Fibroblast of skin of left quadriceps (primary cell): ENCODE measurements at regions not wholly inside any gene's neighbourhood (a gene's known extent, or its start where the extent isn't known, plus 50 kb on each side); places are given as distances from the start of the nearest gene placed in this dataset.
"Not testable (repeated sequence)": the region's sequence is repeated elsewhere in the genome, so short reads cannot be mapped to it uniquely, and the experiment has no call there.

Experiments used
- DNase-seq, 2 experiments: peaks; one replicate each; pipeline ENCODE4 v3.0.0-alpha.2; 2013; ENCODE audit warnings: low read depth in 2 of 2

GRCh38 chr4:162475246-162475645, 311.4 kb upstream of the FSTL5 start:
- DNase-seq: no peak

- no peak for DNase-seq
These were observed 306.2 kb upstream of the FSTL5 start for GRCh38 chr4:162469977-162470376.

DNA sequence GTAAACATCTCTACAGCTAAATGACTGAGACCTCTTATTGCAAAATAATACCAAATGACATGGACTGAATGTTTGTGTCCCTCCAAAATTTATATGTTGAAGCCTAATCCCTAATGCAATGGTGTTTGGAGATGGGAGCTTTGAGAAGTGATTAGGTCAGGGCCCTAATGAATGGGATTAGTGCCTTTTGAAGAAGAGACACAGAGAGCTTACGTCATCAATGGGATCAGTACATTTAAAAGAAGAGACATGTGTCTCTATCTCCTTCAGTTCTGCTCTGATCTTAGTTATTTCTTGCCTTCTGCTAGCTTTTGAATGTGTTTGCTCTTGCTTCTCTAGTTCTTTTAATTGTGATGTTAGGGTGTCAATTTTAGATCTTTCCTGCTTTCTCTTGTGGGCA, 301.6 kb upstream of the FSTL5 start:
- DNase-seq: not testable (repeated sequence)

GRCh38 chr4:162461952-162462351, 298.2 kb upstream of the FSTL5 start:
- DNase-seq: peak in 1 of 2 experiments; percentile 3

- no peak for DNase-seq
These were observed 294.3 kb upstream of the FSTL5 start for GRCh38 chr4:162458051-162458450.

DNA sequence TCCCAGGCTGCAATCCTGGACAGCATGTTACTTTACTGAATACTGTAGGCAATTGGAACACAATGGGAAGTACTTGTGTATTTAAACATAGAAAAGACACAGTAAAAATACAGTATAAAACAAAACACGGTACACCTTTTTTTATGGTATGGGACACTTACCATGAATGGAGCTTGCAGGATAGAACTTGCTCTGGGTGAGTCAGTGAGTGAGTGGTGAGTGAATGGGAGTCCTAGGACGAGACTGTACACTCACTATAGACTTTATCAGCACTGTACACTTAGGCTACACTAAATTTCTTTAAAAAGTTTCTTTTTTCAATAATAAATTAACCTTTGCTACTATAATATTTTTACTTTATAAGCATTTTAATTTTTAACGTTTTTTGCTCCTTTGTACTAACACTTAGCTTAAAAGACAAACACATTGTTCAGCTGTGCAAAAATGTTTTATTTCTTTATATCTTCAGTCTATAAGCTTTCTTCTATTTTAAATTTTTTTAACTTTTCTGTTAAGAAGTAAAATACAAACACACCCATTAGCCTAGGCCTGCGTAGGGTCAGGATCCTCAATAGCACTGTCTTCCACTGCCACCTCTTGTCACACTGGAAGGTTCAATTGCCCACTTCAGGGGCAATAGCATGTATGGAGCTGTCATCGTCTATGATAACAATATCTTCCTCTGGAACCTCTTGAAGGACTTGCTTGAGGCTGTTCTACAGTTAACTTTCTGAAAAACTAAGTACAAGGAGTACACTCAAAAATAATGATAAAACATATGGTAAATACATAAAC, 293.5 kb upstream of the FSTL5 start:
- no peak for DNase-seq

GRCh38 chr4:162456106-162456505, 292.3 kb upstream of the FSTL5 start:
- no peak for DNase-seq

DNA sequence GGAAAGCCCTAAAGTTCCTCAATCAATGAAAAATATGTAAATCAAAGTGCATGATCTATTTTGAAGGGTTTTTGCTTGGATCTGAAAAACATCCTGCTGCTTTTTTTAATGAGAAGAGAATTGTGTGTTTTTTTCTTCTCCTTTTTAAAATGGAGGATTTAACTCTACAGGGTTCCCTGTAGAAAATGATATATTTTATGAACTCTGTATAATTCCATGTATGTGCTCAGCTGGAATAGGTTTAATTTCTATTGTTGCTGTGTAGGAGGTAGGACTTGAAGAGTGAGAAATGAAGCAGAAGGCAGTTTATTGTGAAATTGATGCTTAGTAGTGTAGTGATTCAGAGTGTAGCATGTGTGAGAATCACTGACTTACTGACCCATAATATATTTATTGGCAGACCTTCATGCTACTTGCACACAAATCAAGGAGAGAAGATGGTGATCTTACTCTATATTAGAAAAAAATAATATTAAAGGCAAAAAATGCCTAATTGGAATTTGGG, 286.8 kb upstream of the FSTL5 start:
- no peak for DNase-seq

- no peak for DNase-seq
These were observed 279.7 kb upstream of the FSTL5 start for GRCh38 chr4:162443510-162443909.

DNA sequence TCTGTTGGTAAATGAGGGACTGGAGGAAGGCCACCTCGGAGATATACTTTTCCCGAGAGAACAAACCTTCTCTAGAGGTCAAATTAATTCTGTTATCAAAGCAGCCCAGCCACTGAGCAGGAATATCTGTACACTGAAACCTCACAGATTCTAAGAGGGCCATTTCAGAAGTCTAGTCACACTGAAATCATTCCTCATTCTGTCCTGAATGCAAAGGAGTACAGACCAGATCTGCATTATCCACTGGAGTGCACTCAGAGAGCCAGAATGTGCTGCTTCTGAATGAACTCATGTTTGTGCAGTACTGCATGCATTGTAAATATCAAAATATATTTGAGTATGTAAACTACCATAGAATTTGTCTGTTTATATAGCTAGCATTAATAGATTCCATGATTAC, 278.3 kb upstream of the FSTL5 start:
- no peak for DNase-seq

GRCh38 chr4:162422312-162422711, 258.5 kb upstream of the FSTL5 start:
- DNase-seq: no peak

DNA sequence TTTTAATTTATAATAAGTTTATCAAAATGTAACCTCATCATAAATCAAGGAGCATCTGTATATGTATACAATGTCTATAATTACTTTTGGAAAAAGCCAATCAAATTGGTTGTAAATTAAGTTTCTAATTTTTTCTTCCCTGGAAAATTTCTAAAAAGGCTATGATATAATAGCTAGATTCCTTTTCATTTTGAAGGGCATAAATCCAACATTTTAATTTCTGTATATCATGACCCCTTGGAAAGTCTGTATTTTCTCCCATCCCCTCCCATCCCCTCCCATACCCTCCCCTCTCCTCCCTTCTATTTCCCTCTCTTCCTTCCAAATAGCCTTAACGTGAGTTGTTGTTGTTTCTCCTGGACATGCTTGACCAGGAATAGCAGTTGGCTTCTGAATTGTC, 247.1 kb upstream of the FSTL5 start:
- DNase-seq: no peak

DNA sequence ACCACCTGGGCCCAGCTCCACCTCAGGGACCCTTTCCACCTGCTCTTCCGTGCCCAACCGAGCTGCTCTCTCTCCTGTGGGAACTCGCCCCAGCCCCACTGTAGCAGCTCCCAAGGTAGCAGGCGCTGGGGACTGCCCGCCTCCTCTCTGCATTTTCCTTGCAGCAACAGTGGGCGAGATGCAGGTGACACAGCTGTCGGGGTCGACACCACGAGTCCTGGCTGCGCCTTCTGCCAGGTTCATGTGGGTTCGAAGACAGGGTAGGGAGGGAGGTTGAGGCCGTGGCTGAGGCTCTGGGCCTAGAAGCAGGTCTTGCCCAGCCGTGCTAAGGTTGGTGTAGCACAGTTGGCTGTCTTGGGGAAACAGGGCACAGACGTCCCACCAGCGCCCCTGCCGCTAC, 245.2 kb upstream of the FSTL5 start:
- DNase-seq: no peak

DNA sequence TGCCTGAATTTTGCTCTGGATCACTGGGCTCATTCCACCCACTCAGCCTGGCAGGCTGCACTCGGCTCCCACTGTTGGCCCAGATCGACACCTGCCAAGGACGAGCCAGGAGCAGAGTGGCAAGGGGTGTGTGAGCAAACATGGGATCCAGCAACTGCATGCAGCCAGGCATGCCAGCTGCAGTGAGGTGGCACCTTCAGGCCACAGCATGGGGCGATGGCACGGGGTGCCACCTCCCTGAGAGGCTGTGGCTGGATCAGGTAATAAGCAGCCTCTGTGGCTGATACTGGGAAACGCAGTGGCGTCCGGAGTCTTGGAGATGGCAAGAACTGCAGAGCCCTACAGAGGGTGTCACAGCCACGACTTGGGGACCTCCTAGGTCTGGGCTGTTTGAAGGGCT, 244.5 kb upstream of the FSTL5 start:
- no peak for DNase-seq

DNA sequence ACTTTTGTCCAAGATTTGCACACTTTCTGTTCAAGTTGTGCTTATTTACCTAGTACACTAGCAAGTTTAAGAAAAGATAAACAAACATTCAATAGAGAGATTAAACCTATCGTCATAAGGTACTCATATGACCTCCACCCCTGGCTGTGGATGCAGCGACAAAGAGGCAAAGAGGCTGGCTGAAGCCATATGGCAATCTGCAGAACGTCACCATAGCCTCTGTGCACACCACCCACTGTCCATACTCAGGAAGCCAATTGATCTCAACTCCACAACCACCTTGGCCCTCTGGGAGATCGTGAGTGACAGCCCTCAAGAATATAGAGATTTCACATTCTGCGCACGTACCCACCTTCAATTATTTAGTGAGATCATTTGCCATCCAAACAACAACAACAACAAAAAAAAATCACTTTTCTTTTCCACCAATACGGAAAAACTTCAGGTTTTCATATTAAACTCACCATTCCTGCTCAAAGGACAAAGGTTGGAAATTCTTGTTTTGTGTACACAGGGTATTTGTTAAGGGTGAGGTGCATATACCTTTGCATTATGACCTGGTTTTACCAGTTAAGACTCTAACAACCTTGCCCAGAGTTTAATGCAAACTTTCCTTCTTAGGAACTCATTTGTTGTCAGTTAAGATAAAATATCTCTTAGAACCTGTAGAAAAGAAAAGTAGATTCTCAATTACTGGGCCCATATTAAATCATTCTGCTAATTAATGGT, 243.0 kb upstream of the FSTL5 start:
- DNase-seq: no peak

DNA sequence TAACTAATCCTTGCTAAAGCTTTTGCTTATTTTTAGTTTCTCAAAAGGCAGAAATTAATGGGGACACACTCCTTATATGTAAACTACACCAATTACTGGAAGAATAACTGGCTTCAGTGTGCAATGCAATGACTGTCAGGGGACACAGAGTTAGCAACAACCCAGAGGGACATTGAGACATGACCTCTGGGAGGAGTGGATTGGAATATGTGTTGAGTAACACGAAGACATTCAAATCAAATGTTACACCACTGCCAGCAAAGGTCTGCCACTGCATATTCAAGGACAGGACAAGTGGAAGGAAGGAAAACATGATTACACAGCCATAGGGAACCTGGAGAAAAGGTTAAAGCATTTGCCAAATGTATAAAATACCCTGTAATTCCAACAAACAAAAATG, 240.1 kb upstream of the FSTL5 start:
- DNase-seq: no peak

DNA sequence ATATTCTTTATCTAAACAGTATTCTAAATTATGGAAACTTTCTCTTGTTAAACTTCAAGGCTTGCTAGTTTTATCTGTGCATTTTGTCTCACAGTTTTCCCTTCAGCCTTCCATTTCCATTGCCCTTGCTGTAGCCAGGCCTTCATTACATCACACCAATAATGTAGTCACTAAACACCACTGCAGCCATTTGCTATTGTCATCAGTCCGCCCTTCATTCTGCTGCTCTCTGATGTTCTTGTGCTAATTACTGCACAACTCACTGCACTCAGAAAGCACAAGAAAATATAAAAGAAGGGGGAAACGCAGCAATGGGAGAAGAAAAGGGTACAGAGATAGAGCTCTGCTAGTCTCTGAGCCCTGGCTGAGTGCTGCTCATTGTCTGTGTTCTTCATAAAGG, 239.6 kb upstream of the FSTL5 start:
- no peak for DNase-seq

- no peak for DNase-seq
These were observed 237.2 kb upstream of the FSTL5 start for GRCh38 chr4:162401021-162401420.

DNA sequence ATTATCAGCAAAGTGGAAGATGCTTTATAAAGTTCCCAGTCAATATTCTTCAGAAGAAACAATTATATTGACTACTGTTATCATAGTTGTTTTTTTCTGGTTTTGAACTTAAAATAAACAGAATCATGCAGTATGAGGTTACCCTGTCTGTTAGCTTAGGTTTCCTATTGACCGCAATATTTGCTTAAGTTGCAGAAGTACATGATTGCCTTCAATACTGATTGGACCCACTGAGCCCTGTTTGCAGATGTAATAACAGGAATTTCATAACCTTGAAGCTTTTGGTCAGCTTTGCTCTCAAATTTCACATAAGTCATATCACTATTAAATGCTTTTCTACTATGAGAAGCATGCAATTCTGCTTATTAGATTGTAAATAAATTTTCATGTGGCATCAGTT, 229.1 kb upstream of the FSTL5 start:
- DNase-seq: no peak

DNA sequence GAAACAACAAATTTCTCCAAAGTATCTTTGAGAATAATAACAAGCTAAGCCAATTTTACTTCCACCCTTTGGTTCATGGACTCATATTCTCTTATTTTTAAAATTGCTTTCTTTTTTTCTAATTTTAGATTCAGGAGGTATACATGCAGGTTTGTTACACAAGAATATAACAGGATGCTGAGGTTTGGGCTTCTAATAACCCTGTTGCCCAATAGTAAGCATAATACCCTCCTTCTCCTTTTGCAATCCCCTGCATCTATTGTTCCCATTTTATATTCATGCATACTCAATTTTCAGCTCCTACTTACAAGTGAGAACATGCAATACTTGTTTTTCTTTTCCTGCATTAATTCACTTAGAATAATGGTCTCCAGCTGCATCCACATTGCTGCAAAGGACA, 202.3 kb upstream of the FSTL5 start:
- DNase-seq: no peak

GRCh38 chr4:162364651-162365050, 200.9 kb upstream of the FSTL5 start:
- no peak for DNase-seq

DNA sequence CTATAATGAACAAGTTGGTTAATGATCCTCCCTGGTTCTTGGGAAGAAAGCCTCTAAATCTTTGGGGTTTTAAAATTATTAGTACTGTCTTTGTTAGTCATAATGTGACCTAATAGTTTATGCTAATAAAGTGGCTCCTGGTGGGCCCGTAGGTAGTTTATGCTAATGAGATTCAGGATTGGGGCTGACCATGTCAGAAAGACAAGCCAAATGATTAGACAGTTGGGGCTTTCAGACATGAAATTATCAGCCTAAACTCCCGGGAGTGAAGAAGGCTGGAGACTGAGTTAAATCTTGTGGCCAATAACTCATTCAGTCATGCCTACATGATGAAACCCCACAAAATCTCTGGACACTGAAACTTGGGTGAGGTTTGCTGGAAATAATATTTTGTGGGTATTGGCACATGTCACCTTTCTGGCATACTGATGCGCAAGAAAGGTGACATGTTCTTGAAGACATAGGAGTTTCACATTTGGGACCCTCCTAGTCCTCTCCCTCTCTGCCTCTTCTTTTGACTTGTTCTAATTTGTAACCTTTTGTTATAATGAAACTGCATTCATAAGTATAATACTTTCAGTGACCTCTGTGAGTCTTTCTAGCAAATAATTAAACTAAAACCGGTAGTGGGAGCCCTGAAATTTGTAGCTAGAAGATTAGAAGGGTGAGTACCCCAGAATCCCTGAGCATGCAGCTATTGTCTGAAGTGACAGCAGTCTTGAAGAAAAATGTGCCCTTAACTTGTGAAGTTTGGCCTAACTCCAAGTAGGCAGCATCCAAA, 196.8 kb upstream of the FSTL5 start:
- DNase-seq: no peak
